ENCODE measurements at regions not wholly inside any gene's neighbourhood (a gene's known extent, or its start where the extent isn't known, plus 50 kb on each side); places are given as distances from the start of the nearest gene placed in this dataset.

DNA sequence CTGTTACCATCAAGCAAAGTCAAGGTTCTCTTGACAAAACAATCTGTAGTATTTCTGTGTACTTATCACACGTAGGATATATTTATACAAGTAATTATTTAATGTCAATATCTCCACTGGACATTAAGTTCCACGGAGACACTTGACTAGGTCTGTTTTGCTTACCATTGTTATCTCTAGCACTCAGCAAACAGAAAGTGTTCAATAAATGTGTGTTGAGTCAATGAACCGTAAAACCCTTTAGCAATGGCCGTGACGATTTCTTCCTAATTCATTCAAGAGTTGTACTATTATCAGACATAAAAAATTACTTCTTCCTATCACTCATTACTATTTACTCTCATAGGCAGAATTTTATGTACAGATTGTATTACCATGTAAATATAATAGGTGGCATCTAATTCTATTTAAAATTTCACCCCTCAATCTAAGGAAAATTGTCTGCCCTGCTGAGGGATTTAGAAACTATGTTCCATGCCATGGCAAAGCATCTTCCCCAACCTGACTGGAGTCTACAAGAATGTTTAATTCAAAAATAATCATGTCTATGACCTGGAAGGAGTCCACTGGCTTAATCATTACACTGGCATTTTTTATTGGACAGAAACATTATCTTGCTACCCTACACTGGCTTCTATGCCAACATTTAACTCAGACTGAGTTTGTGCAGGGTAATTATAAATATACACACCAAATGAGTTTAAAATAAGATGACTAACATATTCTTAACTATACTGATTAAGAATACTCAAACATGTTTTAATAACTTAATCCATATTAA, 301.9 kb downstream of the ZEB2 start:
- H3K4me3 ChIP-seq (replicated peaks; ENCODE audit: low read depth, low read length), result no peak overlapping the region
- TF ChIP-seq, protein P1, sequence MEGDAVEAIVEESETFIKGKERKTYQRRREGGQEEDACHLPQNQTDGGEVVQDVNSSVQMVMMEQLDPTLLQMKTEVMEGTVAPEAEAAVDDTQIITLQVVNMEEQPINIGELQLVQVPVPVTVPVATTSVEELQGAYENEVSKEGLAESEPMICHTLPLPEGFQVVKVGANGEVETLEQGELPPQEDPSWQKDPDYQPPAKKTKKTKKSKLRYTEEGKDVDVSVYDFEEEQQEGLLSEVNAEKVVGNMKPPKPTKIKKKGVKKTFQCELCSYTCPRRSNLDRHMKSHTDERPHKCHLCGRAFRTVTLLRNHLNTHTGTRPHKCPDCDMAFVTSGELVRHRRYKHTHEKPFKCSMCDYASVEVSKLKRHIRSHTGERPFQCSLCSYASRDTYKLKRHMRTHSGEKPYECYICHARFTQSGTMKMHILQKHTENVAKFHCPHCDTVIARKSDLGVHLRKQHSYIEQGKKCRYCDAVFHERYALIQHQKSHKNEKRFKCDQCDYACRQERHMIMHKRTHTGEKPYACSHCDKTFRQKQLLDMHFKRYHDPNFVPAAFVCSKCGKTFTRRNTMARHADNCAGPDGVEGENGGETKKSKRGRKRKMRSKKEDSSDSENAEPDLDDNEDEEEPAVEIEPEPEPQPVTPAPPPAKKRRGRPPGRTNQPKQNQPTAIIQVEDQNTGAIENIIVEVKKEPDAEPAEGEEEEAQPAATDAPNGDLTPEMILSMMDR (IDR thresholded peaks at IDR 0.05; ENCODE audit: low read length, missing control alignments), result no peak
- no peak for DNase-seq (ENCODE audit: low read depth)

DNA sequence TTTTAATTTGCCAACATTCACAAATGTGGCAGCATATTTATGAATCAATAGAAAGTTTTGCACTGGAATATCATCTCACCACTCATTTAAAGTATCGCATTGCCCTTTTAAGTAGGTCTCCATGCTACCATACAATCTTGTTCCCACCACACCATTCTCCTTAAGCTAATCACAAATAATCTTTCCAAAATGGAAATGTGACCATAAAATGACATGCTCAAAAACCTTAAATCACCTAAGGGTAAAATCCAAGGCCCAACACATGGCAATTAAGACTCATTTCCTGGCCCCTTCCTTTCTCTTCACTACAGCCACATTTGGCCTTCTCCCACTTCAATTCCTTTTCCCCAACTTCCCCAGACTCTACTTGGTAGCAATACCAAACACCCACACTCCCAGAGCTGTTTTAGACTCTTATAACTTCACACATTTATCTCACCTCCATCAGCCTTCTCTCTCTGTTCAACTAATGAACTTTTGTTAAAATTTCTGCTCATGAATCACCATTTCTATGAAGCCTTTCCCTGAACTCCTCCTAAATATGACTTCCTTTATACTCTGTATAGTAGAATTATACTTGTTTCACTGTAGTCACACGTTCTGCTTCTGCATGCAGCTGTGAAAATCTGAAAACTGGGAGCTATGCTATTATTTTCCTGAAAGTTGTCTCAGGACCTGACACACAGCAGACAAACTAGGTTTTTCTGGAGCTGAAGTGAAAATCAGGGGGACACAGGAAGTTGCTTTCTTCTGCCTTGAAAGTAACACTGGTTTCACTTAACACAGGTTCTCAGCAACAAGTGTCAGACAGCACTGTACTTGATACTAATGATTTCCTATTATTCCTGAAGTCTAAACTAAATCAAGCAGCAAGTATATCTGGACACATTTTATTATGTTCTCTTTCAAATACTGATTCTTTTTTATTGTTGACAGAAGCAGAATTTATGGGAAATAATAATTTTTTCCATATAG, 303.9 kb downstream of the ZEB2 start:
- TF ChIP-seq, protein P1 (IDR thresholded peaks at IDR 0.05; ENCODE audit: low read length, missing control alignments), result no peak
- no peak for DNase-seq (ENCODE audit: low read depth)

DNA sequence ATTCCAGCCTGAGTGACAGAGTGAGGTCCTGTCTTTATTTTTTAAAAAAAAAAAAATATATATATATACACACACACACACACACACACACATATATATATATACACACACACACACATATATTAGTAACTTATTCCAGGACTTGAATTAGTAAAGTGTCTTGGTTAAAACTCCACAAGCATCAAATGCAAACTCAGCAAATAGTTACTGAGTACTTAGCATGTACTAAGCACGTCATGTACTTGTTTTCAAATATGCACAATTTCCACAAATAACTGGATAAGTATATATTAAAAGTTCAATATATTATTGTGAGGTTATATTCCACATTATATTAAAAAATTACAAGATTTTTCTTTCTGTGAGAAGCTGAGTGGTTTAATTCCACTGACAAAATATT, 304.7 kb downstream of the ZEB2 start:
- no peak overlapping the region for H3K4me3 ChIP-seq (replicated peaks; ENCODE audit: low read depth, low read length)
- no peak for DNase-seq (ENCODE audit: low read depth)
- TF ChIP-seq, protein P1 (IDR thresholded peaks at IDR 0.05; ENCODE audit: low read length, missing control alignments), result no peak

More for the DNA sequence above, 303.9 kb downstream of the ZEB2 start:
- no peak overlapping the region for H3K4me3 ChIP-seq (replicated peaks; ENCODE audit: low read depth, low read length)

DNA sequence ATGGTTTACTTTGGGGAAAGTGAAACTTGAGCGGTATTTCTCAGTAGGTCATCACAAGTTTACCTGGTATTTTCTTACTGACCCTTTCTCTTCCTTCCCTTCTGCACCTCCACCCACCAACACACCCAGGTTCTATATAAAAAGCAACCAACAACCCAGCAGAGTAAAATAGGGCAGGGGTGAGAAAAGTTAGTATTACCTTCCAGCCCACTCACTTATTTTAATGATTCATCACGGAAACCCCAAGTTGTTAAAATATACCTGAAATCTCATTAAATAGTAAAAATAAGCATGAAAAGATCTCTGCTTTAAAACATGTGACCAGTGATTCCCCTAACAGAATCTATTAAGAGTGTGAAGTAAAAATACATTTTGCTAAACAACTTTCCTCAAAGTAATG, 306.1 kb downstream of the ZEB2 start:
- H3K4me3 ChIP-seq (replicated peaks; ENCODE audit: low read depth, low read length), result no peak overlapping the region
- no peak for DNase-seq (ENCODE audit: low read depth)
- TF ChIP-seq, protein P1 (IDR thresholded peaks at IDR 0.05; ENCODE audit: low read length, missing control alignments), result no peak

DNA sequence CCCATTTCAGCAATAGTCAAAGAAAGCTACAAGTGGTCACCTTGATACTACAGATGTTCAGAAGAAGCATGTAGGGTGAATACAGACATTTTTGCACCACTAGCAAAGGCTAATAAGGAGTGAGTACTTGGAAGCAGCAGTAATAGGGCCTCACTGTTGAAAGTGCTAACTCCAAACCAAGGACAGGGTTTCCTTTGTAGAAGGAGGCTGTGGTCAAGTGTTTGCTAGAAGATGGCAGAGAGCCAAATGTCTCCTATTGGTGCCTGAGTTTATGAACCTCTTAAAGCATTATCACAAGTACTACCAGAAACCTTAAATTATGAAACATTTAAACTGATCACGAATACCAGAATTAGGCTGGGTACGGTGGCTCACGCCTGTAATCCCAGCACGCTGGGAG, 308.1 kb downstream of the ZEB2 start:
- DNase-seq (ENCODE audit: low read depth), result peak; percentile 12
- no peak overlapping the region for H3K4me3 ChIP-seq (replicated peaks; ENCODE audit: low read depth, low read length)
- TF ChIP-seq, protein P1 (IDR thresholded peaks at IDR 0.05; ENCODE audit: low read length, missing control alignments), result no peak

DNA sequence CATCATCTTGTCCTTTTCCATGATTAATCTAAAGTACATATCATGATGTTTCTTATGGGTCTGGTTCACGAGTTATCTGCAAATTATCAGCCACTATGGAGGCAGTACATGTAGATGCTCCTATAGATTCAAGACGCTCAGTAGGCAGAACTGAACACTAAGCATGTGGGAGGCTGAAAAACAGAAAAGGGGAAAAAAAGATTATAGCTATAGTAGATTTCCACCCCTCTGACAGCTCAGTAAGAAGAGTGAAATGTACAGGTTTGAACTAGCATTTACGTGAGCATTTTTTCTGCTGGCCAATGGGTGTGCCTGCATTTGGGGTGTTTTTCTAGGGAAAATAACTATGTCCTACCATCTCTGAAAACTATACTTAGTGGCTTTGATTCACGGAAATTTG, 308.9 kb downstream of the ZEB2 start:
- no peak for DNase-seq (ENCODE audit: low read depth)
- H3K4me3 ChIP-seq (replicated peaks; ENCODE audit: low read depth, low read length), result no peak overlapping the region
- TF ChIP-seq, protein P1 (IDR thresholded peaks at IDR 0.05; ENCODE audit: low read length, missing control alignments), result no peak

Measured in fibroblast of pulmonary artery (primary cell).